ENCODE measurements at regions not wholly inside any gene's neighbourhood (a gene's known extent, or its start where the extent isn't known, plus 50 kb on each side); places are given as distances from the start of the nearest gene placed in this dataset.

DNA sequence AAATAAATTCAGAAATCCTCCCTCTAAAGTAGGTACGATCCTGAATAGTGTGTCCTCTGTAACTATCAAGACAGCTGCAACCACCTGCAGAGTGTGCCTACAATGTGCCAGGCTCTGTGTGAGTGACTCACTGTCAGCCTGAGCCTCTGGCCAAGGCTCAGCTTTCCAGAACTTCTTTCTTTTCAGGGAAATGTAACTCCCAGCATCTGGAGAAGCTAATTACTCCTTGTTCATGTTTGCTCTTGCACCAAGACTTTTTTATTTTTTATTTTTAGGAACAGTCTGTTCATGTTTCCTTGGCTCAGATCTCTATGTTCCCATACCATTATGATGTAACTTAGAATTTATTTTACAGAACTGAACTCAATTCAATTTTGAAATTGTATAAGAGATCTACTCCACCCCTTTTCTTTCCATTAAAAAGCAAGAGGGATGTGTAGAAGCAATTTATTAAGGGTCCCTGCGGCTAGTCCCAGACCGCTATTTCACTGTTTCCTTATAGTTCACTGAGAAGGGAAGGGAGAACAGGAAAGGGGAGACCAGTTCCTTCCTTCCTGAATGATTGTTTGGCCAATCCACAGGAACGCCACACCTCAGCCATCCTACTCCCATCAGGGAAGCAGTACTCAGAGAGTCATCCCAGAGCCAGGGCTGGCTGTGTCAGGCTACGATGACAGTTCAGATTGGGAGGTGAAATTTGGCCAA, 112.4 kb upstream of the ZNF648 start:
- Mint-ChIP-seq H3K27ac (no peak overlapping the region), H3K27me3 (peaks cover 0 to 19% (median 5%) of the 10 kb centered on the region in 5 donors), H3K36me3 (no peaks in the 10 kb centered on the region), H3K9me3 (peaks cover 0 to 2% (median 0%) of the 10 kb centered on the region in 11 donors), H3K4me3 (no peak overlapping the region), H3K4me1 (peaks cover 0 to 8% (median 5%) of the 10 kb centered on the region in 7 donors)
- DNase-seq (no peak), ATAC-seq (no peak)
- CTCF ChIA-PET, result interaction anchor here (0.7 kb wide), 1 partner anchor 24 kb away, joined by 3 read pairs; no protein-coding TSS in a partner anchor
- Histone ChIP-seq H3K4me3 (ENCODE audit: low read length) (no peak overlapping the region), H3K36me3 (ENCODE audit: control insufficient read depth in 2 of 3, insufficient read depth in 3 of 3, low read length in 3 of 3) (no peaks in the 10 kb centered on the region), H3K27me3 (ENCODE audit: control insufficient read depth in 2 of 2, insufficient read depth in 2 of 2, low read length in 2 of 2) (no peaks in the 10 kb centered on the region), H3K4me1 (ENCODE audit: control insufficient read depth in 2 of 2, insufficient read depth in 2 of 2, low read length in 2 of 2) (no peaks in the 10 kb centered on the region), H3K27ac (ENCODE audit: low read depth, low read length) (no peak overlapping the region), H3K9me3 (ENCODE audit: control insufficient read depth in 2 of 3, low read length in 3 of 3) (no peaks in the 10 kb centered on the region)
- POLR2A ChIA-PET, result no interaction called here
- intact Hi-C loops (cut with micrococcal nuclease), result no loop called here

DNA sequence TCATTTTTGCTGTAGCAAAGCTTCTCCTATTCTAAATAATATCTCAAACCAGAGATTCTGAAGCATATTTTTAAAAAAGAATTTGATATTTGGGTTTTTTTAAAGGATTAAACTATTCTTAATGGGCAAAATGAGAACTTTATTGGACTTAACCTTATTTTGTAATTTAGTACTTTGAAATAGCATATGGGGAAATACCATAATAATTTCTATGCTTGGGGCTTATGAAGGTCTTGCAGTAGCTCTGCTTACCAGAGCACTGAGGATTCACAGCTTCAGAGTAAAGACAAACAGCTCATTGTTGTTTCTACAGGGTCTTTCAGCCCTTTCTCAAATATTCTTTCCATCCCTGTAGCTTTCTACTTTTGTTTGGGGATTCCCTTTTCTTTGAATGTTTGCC, 111.2 kb upstream of the ZNF648 start:
- no peaks in the 10 kb centered on the region for H3K27me3 ChIP-seq (ENCODE audit: control insufficient read depth in 2 of 2, insufficient read depth in 2 of 2, low read length in 2 of 2)
- peaks cover 0 to 9% (median 5%) of the 10 kb centered on the region in 7 donors for H3K4me1 Mint-ChIP-seq
- no peak overlapping the region for H3K27ac Mint-ChIP-seq
- ChIA-PET POLR2A (interaction anchor here (1.1 kb wide), 1 partner anchor 29 kb away, joined by 3 read pairs; no protein-coding TSS in a partner anchor), CTCF (no interaction called here)
- no peaks in the 10 kb centered on the region for H3K9me3 ChIP-seq (ENCODE audit: control insufficient read depth in 2 of 3, low read length in 3 of 3)
- no peaks in the 10 kb centered on the region for H3K4me1 ChIP-seq (ENCODE audit: control insufficient read depth in 2 of 2, insufficient read depth in 2 of 2, low read length in 2 of 2)
- H3K27me3 Mint-ChIP-seq, result peaks cover 0 to 15% (median 0%) of the 10 kb centered on the region in 5 donors
- ATAC-seq (no peak), DNase-seq (no peak)
- no peak overlapping the region for H3K27ac ChIP-seq (ENCODE audit: low read depth, low read length)
- H3K36me3 ChIP-seq (ENCODE audit: control insufficient read depth in 2 of 3, insufficient read depth in 3 of 3, low read length in 3 of 3), result no peaks in the 10 kb centered on the region
- intact Hi-C loops (cut with micrococcal nuclease), result no loop called here
- H3K4me3 ChIP-seq (ENCODE audit: low read length), result no peak overlapping the region
- no peaks in the 10 kb centered on the region for H3K36me3 Mint-ChIP-seq
- peaks cover 0 to 2% (median 0%) of the 10 kb centered on the region in 11 donors for H3K9me3 Mint-ChIP-seq
- no peak overlapping the region for H3K4me3 Mint-ChIP-seq

DNA sequence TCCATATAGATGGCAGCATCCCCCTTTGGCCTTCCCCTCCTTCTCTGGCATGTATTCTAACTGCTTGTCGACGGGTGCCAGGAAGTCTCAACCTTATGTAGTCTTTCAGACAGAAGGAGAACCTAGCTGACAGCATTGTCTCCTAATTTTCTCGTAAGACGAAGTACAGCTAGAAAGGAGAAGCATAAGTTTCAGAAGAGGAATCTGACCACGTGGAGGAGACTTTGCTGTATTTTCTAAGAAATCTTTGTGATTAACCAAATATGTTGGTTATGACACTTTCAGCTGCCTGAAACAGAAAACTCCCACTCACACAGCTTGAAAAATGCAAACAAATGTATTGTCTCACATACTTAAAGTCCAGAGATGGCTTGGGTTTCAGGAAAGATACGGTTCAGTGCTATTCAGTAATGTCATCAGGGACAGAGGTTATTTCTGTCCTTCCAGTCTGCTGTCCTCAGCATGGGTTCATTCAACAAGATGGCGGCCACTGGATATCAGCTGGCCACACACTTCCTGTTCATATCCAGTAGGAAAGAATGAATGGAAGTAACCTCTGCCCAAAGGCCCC, 109.5 kb upstream of the ZNF648 start:
- H3K36me3 ChIP-seq (ENCODE audit: control insufficient read depth in 2 of 3, insufficient read depth in 3 of 3, low read length in 3 of 3), result no peaks in the 10 kb centered on the region
- DNase-seq, result no peak
- H3K4me3 ChIP-seq (ENCODE audit: low read length), result no peak overlapping the region
- intact Hi-C loops (cut with micrococcal nuclease), result no loop called here
- H3K27me3 Mint-ChIP-seq, result peaks cover 0 to 15% (median 0%) of the 10 kb centered on the region in 5 donors
- H3K4me1 ChIP-seq (ENCODE audit: control insufficient read depth in 2 of 2, insufficient read depth in 2 of 2, low read length in 2 of 2), result no peaks in the 10 kb centered on the region
- no peaks in the 10 kb centered on the region for H3K9me3 Mint-ChIP-seq
- H3K4me3 Mint-ChIP-seq, result no peak overlapping the region
- H3K27me3 ChIP-seq (ENCODE audit: control insufficient read depth in 2 of 2, insufficient read depth in 2 of 2, low read length in 2 of 2), result no peaks in the 10 kb centered on the region
- peak; percentile 38 for ATAC-seq
- H3K27ac Mint-ChIP-seq, result no peak overlapping the region
- ChIA-PET CTCF (interaction anchor here (1.1 kb wide), 1 partner anchor 28 kb away, joined by 5 read pairs; no protein-coding TSS in a partner anchor), POLR2A (no interaction called here)
- H3K27ac ChIP-seq (ENCODE audit: low read depth, low read length), result no peak overlapping the region
- no peaks in the 10 kb centered on the region for H3K36me3 Mint-ChIP-seq
- no peaks in the 10 kb centered on the region for H3K9me3 ChIP-seq (ENCODE audit: control insufficient read depth in 2 of 3, low read length in 3 of 3)
- H3K4me1 Mint-ChIP-seq, result peaks cover 0 to 9% (median 5%) of the 10 kb centered on the region in 7 donors

DNA sequence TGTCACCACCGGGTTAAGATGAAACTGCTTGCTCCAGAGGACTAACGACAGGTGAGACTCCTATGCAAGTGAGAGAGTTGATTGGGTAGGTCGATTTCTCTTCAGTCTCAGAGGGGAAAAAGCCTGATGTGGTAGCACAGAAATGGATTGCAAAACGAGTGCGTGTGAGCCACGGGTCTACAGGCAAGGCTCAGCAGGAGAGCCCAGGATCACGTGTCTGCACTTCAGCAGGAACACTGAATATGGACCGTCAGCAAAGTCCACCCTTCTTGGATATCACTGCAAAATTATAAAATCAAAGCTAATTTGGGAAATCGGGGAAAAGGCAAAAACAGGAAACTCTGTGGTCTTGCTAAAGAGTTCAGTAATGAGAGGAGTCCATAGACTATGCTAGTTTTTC, 107.7 kb upstream of the ZNF648 start:
- no peaks in the 10 kb centered on the region for H3K36me3 Mint-ChIP-seq
- Histone ChIP-seq H3K4me3 (ENCODE audit: low read length) (no peak overlapping the region), H3K36me3 (ENCODE audit: control insufficient read depth in 2 of 3, insufficient read depth in 3 of 3, low read length in 3 of 3) (no peaks in the 10 kb centered on the region), H3K27ac (ENCODE audit: low read depth, low read length) (no peak overlapping the region), H3K27me3 (ENCODE audit: control insufficient read depth in 2 of 2, insufficient read depth in 2 of 2, low read length in 2 of 2) (no peaks in the 10 kb centered on the region), H3K9me3 (ENCODE audit: control insufficient read depth in 2 of 3, low read length in 3 of 3) (no peaks in the 10 kb centered on the region), H3K4me1 (ENCODE audit: control insufficient read depth in 2 of 2, insufficient read depth in 2 of 2, low read length in 2 of 2) (no peaks in the 10 kb centered on the region)
- H3K4me1 Mint-ChIP-seq, result peaks cover 0 to 9% (median 5%) of the 10 kb centered on the region in 7 donors
- no peak overlapping the region for H3K27ac Mint-ChIP-seq
- intact Hi-C loops (cut with micrococcal nuclease), result no loop called here
- no peak for DNase-seq
- no peaks in the 10 kb centered on the region for H3K9me3 Mint-ChIP-seq
- peaks cover 0 to 14% (median 0%) of the 10 kb centered on the region in 5 donors for H3K27me3 Mint-ChIP-seq
- ATAC-seq, result no peak
- CTCF ChIA-PET, result no interaction called here
- no peak overlapping the region for H3K4me3 Mint-ChIP-seq
- POLR2A ChIA-PET, result interaction anchor here (0.5 to 0.7 kb wide), 2 partner anchors 15 to 36 kb away, joined by 3 to 4 read pairs; no protein-coding TSS in a partner anchor

DNA sequence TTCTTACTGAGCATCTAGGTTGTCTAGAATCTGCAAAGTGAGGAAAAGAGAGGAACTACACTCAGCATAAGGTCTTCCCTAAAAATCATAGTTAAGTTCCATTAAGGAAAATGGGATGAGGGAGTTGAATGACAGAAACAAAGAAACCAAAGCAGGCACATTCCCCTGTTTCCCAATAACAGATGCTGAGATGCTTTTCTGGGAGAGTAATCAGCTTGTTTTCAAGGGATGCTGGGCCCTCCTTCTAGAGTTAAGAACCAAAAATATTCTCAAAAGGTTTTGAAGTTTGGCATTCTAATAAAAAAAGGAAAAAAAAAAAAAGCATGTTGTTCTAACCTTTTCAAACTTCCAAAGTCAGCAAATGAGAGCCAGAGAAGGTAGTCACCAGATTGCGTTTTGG, 105.2 kb upstream of the ZNF648 start:
- ATAC-seq, result no peak
- H3K4me1 Mint-ChIP-seq, result peaks cover 0 to 9% (median 5%) of the 10 kb centered on the region in 7 donors

DNA sequence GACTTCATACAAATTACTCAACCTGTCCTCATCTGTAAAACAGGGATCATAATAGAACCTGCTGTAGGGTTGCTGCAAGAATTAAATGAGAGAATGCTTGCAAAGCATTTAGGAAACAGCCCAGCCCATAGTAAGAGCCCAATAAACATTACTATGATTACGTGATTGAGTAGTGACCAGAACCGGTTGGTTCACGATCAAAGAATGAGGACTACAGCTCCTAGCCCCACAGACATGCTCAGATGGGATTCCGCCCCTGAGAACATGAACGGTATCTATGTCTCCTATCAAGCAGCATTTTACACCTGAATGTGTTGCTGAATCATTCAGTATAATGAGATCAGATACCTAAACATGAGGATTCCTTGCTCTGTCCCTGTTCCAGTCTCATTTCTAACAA, 104.8 kb upstream of the ZNF648 start:
- no peak overlapping the region for H3K4me3 Mint-ChIP-seq
- H3K27me3 Mint-ChIP-seq, result peaks cover 0 to 8% (median 2%) of the 10 kb centered on the region in 5 donors
- peaks cover 0 to 9% (median 5%) of the 10 kb centered on the region in 7 donors for H3K4me1 Mint-ChIP-seq
- no peaks in the 10 kb centered on the region for H3K36me3 ChIP-seq (ENCODE audit: control insufficient read depth in 2 of 3, insufficient read depth in 3 of 3, low read length in 3 of 3)
- H3K4me3 ChIP-seq (ENCODE audit: low read length), result no peak overlapping the region
- DNase-seq (no peak), ATAC-seq (no peak)
- H3K9me3 ChIP-seq (ENCODE audit: control insufficient read depth in 2 of 3, low read length in 3 of 3), result no peaks in the 10 kb centered on the region
- H3K9me3 Mint-ChIP-seq, result peaks cover 0 to 6% (median 2%) of the 10 kb centered on the region in 11 donors
- no peaks in the 10 kb centered on the region for H3K27me3 ChIP-seq (ENCODE audit: control insufficient read depth in 2 of 2, insufficient read depth in 2 of 2, low read length in 2 of 2)
- intact Hi-C loops (cut with micrococcal nuclease), result no loop called here
- ChIA-PET CTCF (interaction anchor here (0.6 kb wide), 1 partner anchor 721 kb away, joined by 3 read pairs; no protein-coding TSS in a partner anchor), POLR2A (no interaction called here)
- no peak overlapping the region for H3K27ac ChIP-seq (ENCODE audit: low read depth, low read length)
- H3K36me3 Mint-ChIP-seq, result peaks cover 0 to 3% (median 2%) of the 10 kb centered on the region in 5 donors
- no peaks in the 10 kb centered on the region for H3K4me1 ChIP-seq (ENCODE audit: control insufficient read depth in 2 of 2, insufficient read depth in 2 of 2, low read length in 2 of 2)
- H3K27ac Mint-ChIP-seq, result no peak overlapping the region

More for the DNA sequence above, 105.2 kb upstream of the ZNF648 start:
- Mint-ChIP-seq H3K9me3 (peaks cover 0 to 4% (median 0%) of the 10 kb centered on the region in 11 donors), H3K4me3 (no peak overlapping the region), H3K27ac (no peak overlapping the region), H3K36me3 (peaks cover 0 to 3% (median 0%) of the 10 kb centered on the region in 5 donors), H3K27me3 (peaks cover 0 to 6% (median 0%) of the 10 kb centered on the region in 5 donors)
- intact Hi-C loops (cut with micrococcal nuclease), result no loop called here
- no peaks in the 10 kb centered on the region for H3K4me1 ChIP-seq (ENCODE audit: control insufficient read depth in 2 of 2, insufficient read depth in 2 of 2, low read length in 2 of 2)
- H3K36me3 ChIP-seq (ENCODE audit: control insufficient read depth in 2 of 3, insufficient read depth in 3 of 3, low read length in 3 of 3), result no peaks in the 10 kb centered on the region
- no peak overlapping the region for H3K27ac ChIP-seq (ENCODE audit: low read depth, low read length)
- H3K27me3 ChIP-seq (ENCODE audit: control insufficient read depth in 2 of 2, insufficient read depth in 2 of 2, low read length in 2 of 2), result no peaks in the 10 kb centered on the region
- ChIA-PET POLR2A (no interaction called here), CTCF (interaction anchor here (0.6 kb wide), 1 partner anchor 721 kb away, joined by 3 read pairs; no protein-coding TSS in a partner anchor)
- no peak overlapping the region for H3K4me3 ChIP-seq (ENCODE audit: low read length)
- no peaks in the 10 kb centered on the region for H3K9me3 ChIP-seq (ENCODE audit: control insufficient read depth in 2 of 3, low read length in 3 of 3)
- no peak for DNase-seq

Measured in naive thymus-derived CD4-positive, alpha-beta T cell (primary cell).